GM12878 (cell line): ENCODE measurements at regions not wholly inside any gene's neighbourhood (a gene's known extent, or its start where the extent isn't known, plus 50 kb on each side); places are given as distances from the start of the nearest gene placed in this dataset.

Experiments
- ATF2 ChIP-seq: IDR thresholded peaks from 2 replicates; pipeline ENCODE4 v1.6.1; 2012; ENCODE audit warnings: low read length, inconsistent platforms
- CBFB ChIP-seq: IDR thresholded peaks from 2 replicates; pipeline ENCODE4 v1.6.1; 2016; ENCODE audit warnings: antibody characterized with exemption, low read depth
- CBX3 ChIP-seq: fragments of 200-600 bp; sonication (generic); IDR thresholded peaks from 2 replicates; pipeline ENCODE4 v1.6.1; 2016; ENCODE audit warnings: low read depth, borderline replicate concordance
- CHD1 ChIP-seq: IDR thresholded peaks from 2 replicates; pipeline ENCODE4 v1.6.1; 2012; ENCODE audit warnings: low read depth, low read length, improper control_type of control experiment
- CUX1 ChIP-seq: IDR thresholded peaks from 2 replicates; pipeline ENCODE4 v1.6.1; 2012; ENCODE audit warnings: improper control_type of control experiment, low read depth, low read length; ENCODE audit not compliant: insufficient replicate concordance
- MLLT1 ChIP-seq: fragments of 450-650 bp; IDR thresholded peaks from 2 replicates; pipeline ENCODE4 v1.6.1; 2016; ENCODE audit warnings: mild to moderate bottlenecking
- PAX8 ChIP-seq: fragments of 450-650 bp; IDR thresholded peaks from 2 replicates; pipeline ENCODE4 v1.6.1; 2017; ENCODE audit warnings: mild to moderate bottlenecking, moderate library complexity
- PBX3 ChIP-seq: IDR thresholded peaks from 2 replicates; pipeline ENCODE4 v1.6.1; 2011; ENCODE audit warnings: mild to moderate bottlenecking, low read depth, low read length, moderate library complexity; ENCODE audit not compliant: insufficient replicate concordance
- SIN3A ChIP-seq: IDR thresholded peaks from 2 replicates; pipeline ENCODE4 v1.6.1; 2012; ENCODE audit warnings: low read depth, low read length, improper control_type of control experiment
- SMAD1 ChIP-seq: fragments of 450-650 bp; IDR thresholded peaks from 2 replicates; pipeline ENCODE4 v1.6.1; 2018; ENCODE audit warnings: mild to moderate bottlenecking, low read depth; ENCODE audit not compliant: partially characterized antibody
- USF1 ChIP-seq: IDR thresholded peaks from 2 replicates; pipeline ENCODE4 v1.6.1; 2011; ENCODE audit warnings: borderline replicate concordance, low read depth, mild to moderate bottlenecking, moderate library complexity, mixed read lengths, low read length; ENCODE audit not compliant: insufficient read depth; ENCODE audit errors: extremely low read length
- ZNF384 ChIP-seq: IDR thresholded peaks from 2 replicates; pipeline ENCODE4 v1.6.1; 2012; ENCODE audit warnings: low read depth, mild to moderate bottlenecking, low read length, improper control_type of control experiment, borderline replicate concordance
- ZNF592 ChIP-seq: fragments of 450-650 bp; IDR thresholded peaks from 2 replicates; pipeline ENCODE4 v1.6.1; 2017; ENCODE audit warnings: mild to moderate bottlenecking, moderate library complexity

GRCh38 chr12:14239350-14239934 is 126.0 kb upstream of the ATF7IP start (continued):
- TF ChIP-seq CUX1 (no peak), PBX3 (peak; percentile 64), ATF2 (no peak), SIN3A (no peak), CBX3 (no peak), PAX8 (0 out of 2 replicates have a peak, but pooled peaks have one; percentile 57), CHD1 (no peak), MLLT1 (peak; percentile 93), USF1 (no peak), ZNF384 (no peak), CBFB (peak; percentile 92), SMAD1 (no peak), ZNF592 (no peak)
